MV-4-11 (cell line): ENCODE measurements at regions not wholly inside any gene's neighbourhood (a gene's known extent, or its start where the extent isn't known, plus 50 kb on each side); places are given as distances from the start of the nearest gene placed in this dataset.

Source experiments
- DNase-seq: peaks from one replicate; lab custom pipeline; 2025; lab: John Stamatoyannopoulos, UW

DNA sequence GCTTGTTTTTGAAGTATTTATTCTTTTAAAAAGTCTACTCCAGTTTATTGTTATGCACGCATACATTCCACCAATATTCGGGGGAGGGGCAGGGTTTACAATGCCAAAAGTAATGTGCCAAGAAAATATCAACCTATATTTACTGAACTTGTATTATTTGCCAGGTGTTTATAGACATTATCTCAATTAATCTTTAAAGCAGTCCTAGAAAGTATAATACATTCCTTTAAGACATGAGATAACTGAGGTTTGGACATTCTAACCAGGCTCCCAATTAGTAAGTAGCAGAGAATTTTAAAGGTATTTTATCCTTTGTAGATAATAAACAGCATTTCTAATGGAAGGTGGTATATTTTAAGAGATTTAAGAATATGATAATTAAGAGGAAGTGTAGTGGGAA lies 124.5 kb upstream of the LRIG3 start:
- no peak for DNase-seq

DNA sequence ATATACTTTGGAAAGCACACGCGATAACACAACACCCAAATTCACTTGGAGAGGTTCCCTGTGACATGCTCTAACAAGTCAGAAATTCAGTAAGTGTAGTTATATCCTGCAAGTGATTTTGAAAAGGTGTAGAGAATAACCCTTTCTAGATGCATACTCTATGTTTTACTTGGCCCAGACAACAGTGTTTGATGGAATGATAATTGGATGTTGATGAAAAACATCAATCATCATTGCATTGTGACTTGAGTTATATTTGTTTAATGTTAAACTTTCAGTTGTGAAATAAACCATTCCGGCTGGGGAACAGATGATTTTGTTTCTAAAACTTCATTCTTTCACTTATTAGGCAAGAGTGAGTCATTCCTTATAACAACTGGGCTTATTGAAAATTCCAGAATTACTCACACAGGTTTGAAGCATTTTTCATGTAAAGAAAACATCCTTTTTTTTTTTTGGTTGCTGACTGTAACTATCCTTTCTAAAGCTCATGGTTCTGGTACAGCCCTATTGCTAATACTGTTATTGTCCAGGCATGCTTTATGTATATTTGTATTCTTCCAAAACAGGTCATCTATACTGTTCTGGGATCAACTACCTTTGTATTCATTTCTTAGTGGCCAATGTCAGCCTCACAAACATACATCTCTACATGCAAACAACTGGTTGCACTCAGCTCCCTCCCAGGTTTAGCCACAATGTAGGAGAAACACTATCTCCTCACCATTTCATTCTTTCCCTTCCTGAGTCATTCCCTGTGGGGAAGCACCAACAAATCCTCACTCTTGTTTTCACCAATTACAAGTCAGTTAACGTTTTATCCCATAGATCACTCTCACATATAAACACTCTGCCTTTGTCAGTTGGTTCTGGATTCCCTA lies 121.2 kb upstream of the LRIG3 start:
- DNase-seq = no peak

DNA sequence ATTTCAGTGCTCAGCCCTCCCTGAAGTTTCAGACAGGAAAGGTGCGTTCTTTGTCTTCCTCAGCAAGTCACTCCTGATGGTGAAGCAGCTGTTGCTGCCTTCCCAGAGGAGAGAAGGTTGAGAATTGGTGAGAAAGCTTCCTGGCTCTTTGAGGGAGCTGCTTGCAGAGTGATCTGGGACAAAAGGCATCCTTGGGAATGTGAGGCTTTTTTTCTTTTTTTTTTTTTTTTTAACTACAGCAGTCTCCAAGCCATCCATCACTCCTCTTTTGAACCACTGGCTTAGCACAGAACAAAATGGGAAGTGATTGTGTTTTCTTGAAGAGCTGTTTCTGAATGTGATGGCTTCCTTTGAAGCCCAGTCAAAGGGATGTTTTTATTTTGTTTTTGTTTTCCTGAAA lies 120.4 kb upstream of the LRIG3 start:
- no peak for DNase-seq

DNA sequence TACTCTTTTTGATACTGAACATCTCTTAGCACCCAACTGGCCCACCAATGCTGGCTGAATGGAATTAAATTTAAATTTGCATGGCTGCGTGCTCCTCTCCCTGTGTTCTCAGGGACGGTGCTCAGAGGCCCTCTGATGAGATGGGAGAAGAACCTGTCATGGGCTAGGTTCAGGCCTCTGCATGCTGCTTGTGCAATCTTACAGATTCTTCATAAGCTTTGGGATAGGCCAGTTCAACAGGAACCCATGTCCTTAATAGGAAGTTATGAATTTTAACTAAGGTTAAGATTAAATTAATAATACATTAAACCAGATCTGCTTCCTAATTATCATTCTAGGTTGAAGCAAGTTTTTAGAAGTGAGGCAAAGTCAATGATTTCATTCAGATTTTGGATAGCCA lies 119.7 kb upstream of the LRIG3 start:
- no peak for DNase-seq

DNA sequence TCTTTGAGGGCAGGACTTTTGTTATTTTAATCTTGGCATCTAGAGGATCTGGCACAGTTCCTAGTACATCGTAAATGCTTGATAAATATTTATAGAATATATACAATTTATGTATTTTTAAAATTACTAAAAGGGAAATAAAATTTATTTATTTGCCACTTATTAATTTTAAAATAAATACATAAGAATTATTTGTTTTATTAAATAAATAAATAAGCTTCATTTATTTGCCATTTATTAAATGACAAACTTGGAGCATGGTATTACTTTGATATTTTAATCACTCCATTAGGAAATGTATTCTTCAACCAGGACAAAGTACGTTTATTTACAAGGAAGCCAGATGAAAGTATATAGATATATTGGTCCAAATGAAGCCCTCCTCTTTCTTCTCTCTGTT lies 118.7 kb upstream of the LRIG3 start:
- DNase-seq = no peak

DNA sequence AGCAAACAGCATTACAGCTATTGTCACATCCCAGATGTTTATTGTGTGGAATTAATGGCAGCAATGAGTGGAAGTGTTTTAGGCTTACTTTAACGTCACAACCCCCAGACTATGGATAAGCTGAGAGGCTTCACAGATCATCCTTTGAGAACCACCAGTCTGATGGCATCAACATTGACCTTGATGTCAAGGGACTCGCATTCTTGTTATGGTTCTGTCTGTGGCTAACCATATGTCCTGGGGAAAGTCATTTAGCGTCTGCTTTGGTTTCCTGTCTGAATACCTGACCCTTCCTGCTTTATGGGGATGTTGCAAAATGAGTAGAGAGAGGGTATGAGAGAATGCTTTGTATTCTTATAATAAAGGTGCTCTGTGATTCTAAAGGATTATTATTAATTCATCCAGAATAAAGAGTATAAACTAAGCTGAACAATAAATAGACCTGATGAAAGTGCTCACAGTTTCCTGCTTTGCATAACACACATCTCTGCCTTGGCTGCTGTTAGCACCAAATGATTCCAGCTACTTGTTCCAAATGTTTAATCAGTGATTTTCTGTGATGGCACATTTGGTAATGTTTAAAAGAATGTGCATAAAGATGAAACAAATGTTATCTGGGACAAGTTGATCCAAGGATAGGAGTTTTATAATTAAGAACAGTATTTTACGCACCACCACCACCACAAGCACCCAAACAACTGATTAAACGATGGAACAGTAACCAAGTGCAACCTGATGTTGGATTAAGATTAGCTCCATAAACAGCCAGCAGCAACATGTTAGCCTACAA lies 116.9 kb upstream of the LRIG3 start:
- no peak for DNase-seq

DNA sequence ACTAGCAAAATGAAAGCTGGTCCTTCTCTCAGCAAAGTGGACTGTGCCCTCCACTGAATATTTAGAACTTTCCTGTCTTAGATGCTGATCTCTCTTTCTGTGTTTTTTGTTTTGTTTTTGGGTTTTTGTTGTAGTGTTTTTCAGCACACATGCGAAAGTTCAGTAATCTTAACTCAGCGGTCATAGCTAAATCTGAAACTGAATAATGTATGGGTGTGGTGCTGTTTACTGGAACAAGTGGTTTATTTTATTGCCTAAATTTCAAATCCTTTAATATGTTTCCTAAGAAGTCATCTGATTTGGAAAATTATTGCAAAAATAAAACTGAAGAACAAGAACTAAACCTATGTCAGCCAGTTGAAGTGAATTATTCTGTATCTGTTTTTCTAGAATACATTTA lies 116.0 kb upstream of the LRIG3 start:
- no peak for DNase-seq

DNA sequence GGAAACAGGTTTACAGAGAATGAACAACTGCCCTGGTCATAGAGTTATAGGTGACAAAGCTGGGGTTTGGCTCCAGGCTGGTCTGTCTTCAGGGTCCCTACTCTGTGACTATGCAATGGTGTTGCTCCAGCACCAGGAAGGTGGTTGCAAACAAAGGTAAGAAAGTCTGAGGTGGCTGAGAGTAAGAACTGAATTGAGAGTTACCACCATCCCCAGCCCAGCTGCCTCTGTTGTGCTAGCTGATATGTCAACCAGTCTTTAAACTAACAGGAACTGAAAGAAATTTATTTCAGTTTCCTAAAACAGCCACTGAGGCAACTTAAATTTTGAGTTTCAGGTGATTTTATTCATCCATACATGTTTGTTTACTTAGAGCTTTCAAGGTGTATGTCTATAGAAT lies 111.0 kb upstream of the LRIG3 start:
- DNase-seq = no peak

DNA sequence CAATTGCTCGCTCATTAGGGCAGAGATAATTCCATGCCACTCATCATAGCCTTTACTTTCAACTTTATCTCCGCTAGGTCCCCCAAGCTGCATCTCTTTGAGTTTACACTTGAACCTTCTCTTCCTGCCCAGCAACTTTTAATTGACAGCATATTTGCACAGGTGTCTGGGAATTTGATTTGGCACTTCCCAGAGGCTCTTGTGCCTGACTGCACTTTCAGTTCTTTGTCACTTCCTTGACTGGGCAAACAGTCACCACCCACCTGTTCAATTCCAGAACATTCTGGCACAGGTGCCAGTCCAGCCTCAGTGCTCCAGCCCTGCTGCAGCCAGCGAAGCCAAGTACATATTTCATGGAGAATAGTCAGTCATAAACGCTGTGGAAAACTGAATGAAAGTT lies 110.1 kb upstream of the LRIG3 start:
- DNase-seq = no peak

DNA sequence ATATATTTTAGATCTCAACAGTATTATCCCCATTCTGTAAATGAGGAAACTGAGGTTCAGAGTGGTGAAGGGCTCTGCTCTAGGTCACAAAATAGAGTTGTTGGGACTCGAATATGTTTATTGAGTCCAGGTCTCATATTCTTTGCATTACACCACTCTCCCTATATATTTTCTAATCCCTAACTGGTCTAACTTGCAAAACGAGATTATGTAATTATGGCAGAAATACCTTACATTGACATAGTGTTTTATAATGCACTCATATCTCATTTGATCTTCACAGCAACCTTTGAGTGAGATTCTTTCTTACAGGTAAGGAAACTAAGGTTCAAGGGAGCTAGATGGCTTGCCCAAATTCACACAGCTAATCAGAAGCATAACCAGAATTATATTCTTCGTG lies 106.9 kb upstream of the LRIG3 start:
- no peak for DNase-seq

DNA sequence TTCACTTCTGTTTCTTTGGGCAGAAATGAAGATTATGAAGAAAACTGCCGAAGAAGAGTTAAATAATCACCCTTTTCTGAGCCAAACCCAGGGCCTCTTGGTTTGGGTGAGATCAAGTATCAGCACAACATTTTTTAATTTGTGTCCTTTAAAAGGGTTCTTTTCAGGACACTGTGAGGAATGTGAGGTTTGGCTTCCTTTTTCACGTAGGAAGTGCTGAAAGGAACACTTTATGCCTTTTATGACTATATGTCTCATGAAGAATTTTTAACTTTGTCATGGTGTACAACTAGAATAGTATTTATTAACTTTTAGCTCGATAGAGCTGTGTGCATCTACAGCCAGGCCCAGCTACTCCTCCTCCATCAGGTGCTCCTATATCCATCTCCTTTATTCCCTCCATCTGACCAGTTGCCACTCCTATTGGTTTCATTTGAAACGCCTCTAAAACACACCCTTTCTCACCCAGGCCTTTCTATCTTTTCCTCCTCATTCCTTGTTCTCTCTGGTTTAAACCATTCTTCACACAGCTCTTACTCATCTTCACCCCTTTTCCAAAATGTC lies 103.6 kb upstream of the LRIG3 start:
- no peak for DNase-seq

DNA sequence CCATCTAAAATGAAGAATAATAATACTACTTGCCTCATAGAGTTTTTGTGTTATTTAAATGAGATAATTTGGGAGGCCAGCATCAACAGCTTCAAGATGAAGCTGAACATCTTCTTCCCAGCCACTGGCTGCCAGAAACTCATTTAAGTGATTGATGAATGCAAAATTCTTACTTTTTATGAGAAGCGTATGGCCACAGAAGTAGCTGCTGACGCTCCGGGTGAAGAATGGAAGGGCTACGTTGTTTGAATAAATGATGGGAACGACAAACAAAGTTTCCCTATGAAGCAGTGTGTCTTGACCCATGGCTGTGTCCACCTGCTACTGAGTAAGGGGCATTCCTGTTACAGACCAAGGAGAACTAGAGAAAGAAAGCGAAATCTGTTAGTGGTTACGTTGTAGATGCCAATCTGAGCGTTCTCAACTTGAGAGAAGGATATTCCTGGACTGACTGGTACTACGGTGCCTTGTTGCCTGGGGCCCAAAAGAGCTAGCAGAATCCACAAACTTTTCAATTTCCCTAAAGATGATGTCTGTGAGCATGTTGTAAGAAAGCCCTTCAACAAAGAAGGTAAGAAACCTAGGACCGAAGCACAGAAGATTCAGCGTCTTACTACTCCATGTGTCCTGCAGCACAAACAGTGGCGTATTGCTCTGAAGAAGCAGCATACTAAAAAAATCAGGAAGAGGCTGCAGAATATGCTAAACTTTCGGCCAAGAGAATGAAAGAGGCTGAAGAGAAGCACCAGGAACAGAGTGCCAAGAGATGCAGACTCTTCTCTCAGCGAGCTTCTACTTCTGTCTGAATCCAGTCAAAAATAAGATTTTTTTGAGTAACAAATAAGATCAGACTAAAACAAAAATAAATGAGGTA lies 100.0 kb upstream of the LRIG3 start:
- no peak for DNase-seq

DNA sequence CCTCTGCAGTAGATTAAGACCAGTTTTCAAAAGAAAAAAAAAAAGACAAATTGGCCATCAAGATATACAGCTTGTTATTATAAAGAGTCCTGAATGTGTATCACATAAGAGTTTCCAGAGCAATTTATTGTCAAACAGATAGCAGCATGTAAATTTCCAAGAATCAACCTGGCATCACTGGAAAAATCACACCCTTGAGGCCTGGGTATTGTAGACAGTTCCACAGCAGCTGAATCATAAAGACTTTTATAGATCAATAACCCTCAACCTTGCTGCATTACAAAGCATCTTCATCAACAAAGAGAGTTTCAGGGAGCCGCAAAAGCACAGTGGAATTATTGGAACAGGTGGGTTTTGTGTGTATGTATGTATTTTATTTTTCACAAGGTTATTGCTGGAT lies 94.6 kb upstream of the LRIG3 start:
- DNase-seq = no peak

DNA sequence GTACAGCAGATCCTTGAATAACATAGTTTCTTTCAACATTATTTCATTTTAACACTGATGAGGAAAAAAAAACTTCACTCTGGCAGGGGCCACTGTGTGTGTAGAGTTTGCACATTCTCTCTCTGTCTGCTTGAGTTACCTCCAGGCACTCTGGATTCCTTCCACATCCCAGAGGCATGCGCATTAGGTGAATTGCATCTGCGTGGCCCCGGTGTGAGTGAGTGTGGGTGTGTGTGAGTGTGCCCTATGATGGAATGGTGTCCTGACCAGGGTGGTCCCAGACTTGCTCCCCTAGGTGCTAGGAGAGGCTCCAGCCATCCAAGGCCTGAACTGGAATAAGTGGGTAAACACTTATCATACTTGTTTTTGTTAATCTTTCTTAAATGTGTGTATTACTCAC lies 90.6 kb upstream of the LRIG3 start:
- no peak for DNase-seq

DNA sequence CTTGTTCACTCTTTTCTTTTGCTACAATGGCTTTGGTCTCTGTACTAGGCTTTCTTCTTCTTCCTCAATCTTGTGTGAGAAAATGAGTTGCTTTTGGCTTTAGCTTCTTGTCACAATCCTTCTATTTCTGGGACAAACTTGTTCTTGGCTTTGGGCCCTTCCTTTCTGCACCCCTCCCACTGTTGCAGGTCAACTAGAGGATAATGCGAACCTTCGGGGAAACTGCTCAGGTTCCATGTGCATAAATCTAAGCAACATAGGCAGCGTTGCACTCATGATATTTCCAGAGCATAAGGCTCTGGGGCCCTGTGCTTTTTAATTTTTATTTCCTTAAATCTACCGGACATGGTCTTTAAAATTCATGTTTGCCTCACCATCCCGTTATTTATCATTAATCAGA lies 89.8 kb upstream of the LRIG3 start:
- DNase-seq = no peak

DNA sequence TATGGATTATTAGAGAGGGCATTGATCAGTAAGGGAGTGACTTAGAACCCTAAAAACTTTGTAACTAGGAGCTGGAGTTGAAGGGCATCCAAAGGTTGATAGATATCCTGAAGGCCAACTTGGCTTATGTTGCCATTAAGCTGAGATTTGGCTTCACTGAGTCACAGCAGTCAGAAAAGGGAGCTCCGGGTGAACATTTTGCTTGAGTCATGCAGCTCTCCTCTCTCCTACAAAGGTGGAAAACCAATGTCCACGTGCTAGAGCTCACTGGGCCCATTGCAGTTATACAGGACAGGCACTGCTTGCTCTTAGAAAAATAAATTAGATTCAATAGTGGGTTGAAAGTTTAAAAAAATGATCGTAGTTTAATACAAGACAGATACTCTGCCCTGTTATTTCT lies 87.3 kb upstream of the LRIG3 start:
- no peak for DNase-seq

DNA sequence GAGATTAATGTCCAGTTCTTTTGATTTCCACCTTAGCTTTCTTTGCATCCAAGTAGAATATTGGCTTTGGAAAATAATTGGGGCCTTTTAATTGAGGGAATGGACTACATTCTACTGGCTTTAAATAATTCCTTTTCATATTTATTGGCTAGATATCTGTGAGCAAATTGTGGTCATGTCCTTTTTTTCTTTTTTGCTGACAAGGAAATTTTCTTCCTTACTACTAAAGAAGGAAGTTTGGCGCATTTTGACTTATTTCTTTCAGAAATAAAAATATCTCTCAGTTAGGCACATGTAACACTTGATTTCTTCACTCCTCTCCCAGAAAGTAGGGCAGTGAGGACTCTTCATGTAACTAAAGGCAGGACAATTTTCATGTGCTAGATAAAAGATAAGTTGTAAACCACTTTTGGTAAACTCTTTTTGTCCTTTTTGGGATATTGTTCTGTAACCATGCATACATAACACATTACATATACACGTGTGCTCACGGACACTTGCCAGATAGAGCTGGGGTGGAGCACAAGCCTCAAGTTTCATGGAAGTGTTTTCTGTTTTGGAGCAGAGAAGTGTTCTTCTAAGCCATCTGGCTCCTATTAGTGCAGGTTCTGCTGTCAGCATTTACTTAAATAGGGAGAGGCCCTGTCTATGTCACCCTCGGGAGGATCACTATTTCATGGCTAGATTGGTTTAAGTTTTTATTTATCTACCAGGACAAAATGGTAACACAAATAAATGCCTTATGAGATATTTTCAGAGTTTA lies 85.1 kb upstream of the LRIG3 start:
- DNase-seq = no peak

DNA sequence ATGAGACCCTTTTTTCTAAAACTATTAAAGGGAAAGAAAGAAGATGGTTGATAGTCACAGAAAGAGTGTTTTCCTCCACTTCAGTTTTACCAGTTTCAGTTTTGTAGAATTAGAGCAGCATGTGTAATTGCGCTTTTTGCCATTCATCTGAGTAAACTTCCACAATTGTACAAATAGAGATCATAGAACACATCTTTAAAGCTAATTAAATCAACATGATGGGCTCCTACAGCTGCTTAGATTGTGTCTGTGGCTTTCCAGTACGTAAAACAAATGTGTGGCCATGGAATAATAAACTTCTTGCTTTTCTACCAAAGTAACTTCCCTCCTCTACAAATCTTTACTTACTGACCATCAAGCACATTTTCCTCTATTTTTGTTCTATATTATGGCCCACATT lies 84.2 kb upstream of the LRIG3 start:
- no peak for DNase-seq

DNA sequence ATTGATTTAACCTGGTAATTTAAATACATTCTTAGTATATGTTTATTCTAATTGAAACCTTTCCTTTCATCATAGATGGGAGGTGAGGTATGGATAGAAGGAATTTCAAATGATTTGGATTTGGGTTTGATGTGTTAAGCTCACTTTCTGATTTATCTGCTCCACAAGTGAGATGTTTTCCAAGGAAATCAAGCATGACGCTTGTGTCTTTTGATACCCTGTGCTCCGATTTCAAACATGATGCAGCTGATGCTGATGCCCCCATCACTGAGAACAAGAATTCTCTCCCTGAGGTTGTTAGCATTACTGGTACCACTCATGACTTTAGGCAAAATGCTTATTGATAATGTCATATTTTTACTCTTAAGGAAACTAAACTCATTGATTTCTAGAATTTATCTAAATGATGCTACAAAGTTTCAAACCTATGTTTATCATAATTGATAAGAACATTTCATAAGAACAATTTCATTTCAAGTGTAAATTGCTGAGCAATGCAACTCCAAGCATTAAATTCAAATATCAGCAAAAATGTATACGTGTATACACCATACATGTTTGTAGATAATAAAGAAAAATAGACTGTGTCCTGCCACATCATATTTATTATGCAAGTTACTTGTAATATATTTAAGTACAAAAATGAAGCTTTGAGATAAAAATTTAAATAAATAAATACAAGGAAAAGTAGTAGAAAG lies 75.5 kb upstream of the LRIG3 start:
- DNase-seq = no peak

DNA sequence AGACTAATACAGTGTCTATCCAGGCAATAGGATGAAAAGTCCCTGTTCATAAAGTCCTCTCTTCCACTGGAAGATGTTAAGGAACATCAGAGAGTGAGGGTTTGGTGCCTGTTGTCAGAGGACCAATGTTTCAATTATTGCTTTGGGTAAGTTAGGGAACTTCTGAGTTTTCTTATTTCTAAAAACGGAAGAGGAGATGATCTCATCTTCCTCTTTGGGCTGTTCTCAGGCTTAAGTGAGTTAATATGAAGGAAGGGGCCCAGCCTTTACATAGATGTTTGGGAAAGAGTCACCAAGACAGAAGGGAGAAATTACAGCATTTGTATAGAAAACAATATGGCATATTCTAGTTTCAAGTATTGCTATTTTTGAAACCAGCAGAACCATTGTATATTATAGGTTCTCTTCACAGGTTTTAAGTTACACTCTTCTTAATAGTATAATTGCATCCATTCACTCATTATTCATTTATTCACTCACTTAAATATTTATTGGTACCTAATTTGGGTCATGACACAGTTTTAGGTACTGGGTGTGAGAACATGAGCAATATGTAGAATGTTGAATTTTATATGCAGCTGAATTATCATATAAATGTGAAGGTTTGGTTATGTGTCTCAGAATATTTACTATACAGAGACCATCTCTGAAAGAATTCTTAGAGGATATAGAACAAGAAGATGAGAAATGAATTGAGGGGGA lies 68.5 kb upstream of the LRIG3 start:
- DNase-seq = peak; percentile 53
